GM21528 (cell line): ENCODE measurements at regions not wholly inside any gene's neighbourhood (a gene's known extent, or its start where the extent isn't known, plus 50 kb on each side); places are given as distances from the start of the nearest gene placed in this dataset.

ENCODE experiments used
- ATAC-seq: cut with Tn5 transposase; IDR thresholded peaks from one replicate; pipeline ENCODE4 v1.9.1; 2021; ENCODE audit warnings: mild to moderate bottlenecking, moderate library complexity; ENCODE audit not compliant: unreplicated experiment, low FRiP score

GRCh38 chr5:56596155-56596554 lies 219.2 kb upstream of the MAP3K1 start:
- no peak for ATAC-seq

- no peak for ATAC-seq
Observed at GRCh38 chr5:56595566-56595965, 219.8 kb upstream of the MAP3K1 start.

DNA sequence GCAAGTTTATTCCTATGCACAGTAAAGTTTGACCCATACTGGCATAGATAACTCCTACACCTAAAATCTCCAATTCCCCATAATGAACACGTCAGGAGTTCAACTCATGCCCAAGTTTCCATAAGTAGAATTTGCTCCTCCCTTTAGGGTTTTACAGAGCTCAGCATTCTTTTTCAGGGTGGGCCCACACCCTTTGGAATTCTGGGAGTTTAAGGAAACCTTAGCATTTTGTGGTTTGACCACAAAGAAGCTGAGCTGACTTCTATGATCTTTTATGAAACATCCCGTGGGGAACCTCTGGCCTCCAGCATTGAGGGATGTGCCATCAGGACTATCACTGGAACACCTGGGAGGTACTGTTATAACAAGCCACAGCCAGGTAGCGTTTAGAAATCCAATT lies 220.6 kb upstream of the MAP3K1 start:
- no peak for ATAC-seq

GRCh38 chr5:56591081-56591480 lies 224.3 kb upstream of the MAP3K1 start:
- ATAC-seq = no peak

DNA sequence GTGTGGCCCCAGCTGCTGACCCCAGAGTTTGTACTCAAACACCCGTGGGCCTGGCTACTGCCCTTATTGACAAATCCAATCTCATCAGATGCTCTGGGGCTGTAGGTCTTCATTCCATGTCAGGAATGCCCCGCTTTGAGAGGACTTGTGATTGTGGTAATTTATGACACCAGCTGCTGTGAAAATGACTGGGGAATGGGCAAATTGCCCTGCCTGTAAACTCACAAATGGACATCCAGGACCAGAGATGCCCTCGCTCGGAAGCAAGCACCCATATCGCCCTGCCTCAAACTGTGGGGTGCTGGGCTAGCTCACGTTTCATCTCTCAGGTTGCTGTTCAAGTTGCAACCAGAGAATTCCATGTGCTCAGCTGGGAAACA lies 225.9 kb upstream of the MAP3K1 start:
- ATAC-seq = no peak

- ATAC-seq = peak; percentile 98
Observed at GRCh38 chr5:56588636-56589480, 226.5 kb upstream of the MAP3K1 start.

GRCh38 chr5:56588131-56588487 lies 227.2 kb upstream of the MAP3K1 start:
- ATAC-seq = no peak

DNA sequence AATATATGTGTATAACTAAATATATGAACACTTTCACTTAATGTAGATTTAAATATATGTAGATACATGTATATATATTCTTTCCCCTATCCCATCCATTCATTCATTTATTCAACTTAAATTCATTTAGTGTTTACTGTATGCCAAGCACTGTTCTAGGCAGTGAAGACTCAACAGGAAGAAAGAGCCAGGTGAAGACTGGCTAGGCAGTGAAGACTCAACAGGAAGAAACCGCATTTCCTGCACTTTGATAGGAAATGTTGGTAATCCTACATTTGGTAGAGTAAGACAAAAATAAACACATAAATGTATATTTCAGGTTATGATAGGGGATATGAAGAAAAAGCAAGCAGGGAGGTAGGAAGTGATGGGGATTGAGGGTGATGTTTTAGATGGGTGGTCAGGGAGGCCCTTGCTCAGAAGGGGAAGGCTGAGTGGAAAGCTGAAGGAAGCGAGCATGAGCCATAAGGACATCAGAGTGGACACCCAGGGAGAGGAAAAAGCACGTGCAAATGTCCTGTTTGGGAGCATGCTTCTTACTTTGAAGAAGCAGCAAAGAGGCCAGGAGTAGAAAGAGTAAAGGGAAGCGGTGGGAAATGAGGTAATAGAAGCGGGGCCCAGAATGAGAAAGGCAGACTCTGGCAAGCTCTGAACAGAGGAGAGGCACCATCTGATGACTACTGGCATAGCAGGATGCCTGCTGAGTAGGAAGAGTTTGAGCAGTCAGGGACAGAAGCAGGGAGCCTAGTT lies 227.8 kb upstream of the MAP3K1 start:
- no peak for ATAC-seq

GRCh38 chr5:56585999-56586691 lies 229.2 kb upstream of the MAP3K1 start:
- ATAC-seq = no peak

DNA sequence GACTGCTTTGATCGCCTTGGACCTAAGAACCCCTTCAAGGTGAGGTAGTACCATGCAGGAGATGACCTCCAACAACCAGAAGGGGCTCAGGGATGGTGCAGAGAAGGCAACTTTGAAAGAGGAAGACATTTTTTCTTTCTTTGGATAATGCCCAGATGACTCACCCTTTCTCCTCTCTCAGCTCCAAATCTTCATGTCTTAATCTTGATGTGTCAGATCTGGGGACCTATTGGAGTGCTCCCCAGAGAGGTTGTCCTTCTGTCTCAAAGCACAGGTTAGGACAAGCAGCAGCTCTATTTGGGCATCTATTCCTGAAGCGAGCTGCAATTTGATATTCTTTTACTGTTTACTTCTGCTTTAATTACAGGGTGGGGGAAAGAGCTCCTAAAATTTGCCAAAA lies 229.9 kb upstream of the MAP3K1 start:
- no peak for ATAC-seq

- no peak for ATAC-seq
Observed at GRCh38 chr5:56581426-56581825, 233.9 kb upstream of the MAP3K1 start.

DNA sequence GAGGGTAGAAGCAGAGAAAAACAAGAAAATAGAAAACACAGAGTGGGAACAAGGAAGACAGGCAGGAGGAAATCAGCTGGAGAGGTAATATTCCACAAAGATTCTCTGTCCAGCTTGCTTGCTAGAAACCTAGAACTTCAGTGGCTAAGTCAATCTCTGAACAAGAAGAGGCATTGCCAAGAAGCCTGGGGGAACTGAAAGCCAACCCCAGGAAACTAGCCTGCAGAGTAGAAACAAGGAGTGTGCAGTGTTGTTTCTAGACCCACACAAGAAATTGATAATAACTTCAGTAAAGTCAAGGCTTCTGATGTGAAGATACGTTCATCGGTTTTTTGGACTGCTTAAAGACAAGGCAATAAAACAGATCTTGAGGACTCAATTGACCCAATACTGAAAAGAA lies 234.5 kb upstream of the MAP3K1 start:
- ATAC-seq = no peak

GRCh38 chr5:56575821-56576220 lies 239.5 kb upstream of the MAP3K1 start:
- no peak for ATAC-seq

DNA sequence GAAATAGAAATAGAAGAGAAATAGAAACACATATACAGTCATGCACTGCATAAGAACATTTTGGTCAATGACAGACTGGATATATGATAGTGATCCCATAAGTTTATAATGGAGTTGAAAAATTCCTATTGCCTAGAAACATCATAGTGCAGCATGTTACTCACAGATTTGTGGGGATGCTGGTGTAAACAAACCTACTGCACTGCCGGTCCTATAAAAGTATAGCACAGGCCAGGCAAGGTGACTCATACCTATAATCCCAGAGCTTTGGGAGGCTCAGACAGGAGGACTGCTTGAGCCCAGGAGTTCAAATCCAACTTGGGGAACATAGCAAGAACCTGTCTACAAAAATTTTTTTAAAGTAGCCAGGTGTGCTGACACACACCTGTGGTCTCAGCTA lies 240.6 kb upstream of the MAP3K1 start:
- no peak for ATAC-seq

DNA sequence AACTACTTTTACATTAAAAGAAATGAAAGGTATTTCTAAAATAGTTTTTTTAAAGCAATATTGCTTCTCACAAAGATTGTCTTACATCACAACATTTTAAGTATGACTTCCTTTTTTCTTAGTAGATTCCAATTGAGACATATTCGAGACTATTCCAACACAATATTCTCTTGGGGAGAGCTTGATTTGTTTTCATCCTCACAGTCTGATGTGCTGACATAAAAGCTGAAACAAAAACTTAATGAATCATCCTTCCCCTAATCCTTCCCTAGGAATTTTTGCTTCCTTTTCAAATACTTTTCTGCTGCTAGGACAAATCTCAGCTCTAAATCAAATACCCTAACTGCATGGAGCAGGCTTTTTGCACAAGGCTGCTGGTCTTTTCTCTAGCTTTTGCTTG lies 245.8 kb upstream of the MAP3K1 start:
- ATAC-seq = no peak

GRCh38 chr5:56569076-56569475 lies 246.3 kb upstream of the MAP3K1 start:
- no peak for ATAC-seq

DNA sequence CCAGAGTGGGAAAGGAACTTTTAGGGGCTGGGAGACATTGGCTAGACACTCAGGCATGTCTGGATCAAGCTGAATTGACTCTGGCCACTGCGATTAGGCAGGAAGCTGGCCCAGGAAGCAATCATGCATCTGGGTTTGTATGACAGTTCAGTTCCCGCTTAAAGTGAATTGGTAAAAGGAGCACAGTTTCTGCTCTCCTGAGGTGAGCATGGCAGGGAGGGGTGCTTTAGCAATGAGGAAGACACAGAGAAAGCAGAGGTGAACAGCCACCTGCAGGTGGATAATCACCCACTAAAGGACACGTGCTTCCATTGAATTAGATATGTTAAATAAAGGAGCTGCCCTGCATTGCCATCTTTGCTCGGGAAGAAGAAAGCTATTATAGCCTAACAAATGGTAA lies 248.1 kb upstream of the MAP3K1 start:
- ATAC-seq = no peak

GRCh38 chr5:56566374-56567249 lies 248.7 kb upstream of the MAP3K1 start:
- no peak for ATAC-seq

DNA sequence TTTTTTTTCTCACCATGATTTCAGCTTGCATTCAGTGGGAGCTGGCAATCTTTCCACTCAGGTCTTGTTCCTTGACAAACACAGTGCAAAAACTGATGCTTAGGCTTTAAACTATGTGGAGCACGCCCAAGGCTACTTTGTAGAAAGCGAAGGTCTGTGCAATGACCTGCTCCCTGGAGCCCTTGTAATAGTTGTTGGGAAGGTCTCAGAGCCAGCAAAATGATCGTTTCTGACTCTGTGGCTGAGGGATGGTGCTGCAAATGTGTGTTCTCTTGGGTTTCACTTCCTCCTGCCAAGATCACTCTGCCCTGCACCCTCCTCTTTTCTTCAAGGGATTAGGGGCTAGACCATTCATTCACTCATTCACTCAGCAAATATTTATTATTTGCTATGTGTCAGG lies 249.7 kb upstream of the MAP3K1 start:
- ATAC-seq = peak; percentile 76

- no peak for ATAC-seq
Observed at GRCh38 chr5:56565283-56565615, 250.1 kb upstream of the MAP3K1 start.
